Endothelial cell of umbilical vein (primary cell): ENCODE measurements at regions not wholly inside any gene's neighbourhood (a gene's known extent, or its start where the extent isn't known, plus 50 kb on each side); places are given as distances from the start of the nearest gene placed in this dataset.

Experiments
- CTCF ChIP-seq, 2 donors: IDR thresholded peaks; 1 replicate in 1 of 2; 2 replicates in 1 of 2; pipeline ENCODE4 v1.5.1; 2011; ENCODE audit warnings: low read length in 2 of 2, mild to moderate bottlenecking in 2 of 2, moderate library complexity in 2 of 2, control low read depth in 1 of 2, inconsistent platforms in 1 of 2, low read depth in 1 of 2; ENCODE audit not compliant: insufficient read depth in 1 of 2; ENCODE audit errors: extremely low read depth in 1 of 2
- EZH2 ChIP-seq: IDR thresholded peaks from 2 replicates; pipeline ENCODE4 v1.6.1; 2012; ENCODE audit warnings: borderline replicate concordance, low read depth, mild to moderate bottlenecking, moderate library complexity, low read length, inconsistent platforms; ENCODE audit not compliant: severe bottlenecking
- FOS ChIP-seq: IDR thresholded peaks from 2 replicates; pipeline ENCODE4 v1.6.1; 2011; ENCODE audit warnings: mild to moderate bottlenecking, low read length, moderate library complexity, borderline replicate concordance; ENCODE audit not compliant: insufficient read depth
- JUN ChIP-seq: IDR thresholded peaks from 2 replicates; pipeline ENCODE4 v1.6.1; 2011; ENCODE audit warnings: borderline replicate concordance, low read depth; ENCODE audit not compliant: insufficient read length, insufficient read depth
- MAX ChIP-seq: IDR thresholded peaks from 2 replicates; pipeline ENCODE4 v1.6.1; 2011; ENCODE audit not compliant: insufficient read depth, insufficient read length
- POLR2A ChIP-seq: IDR thresholded peaks from 2 replicates; pipeline ENCODE4 v1.6.1; 2012; ENCODE audit warnings: low read depth, mild to moderate bottlenecking, control low read depth, low read length
- POLR2AphosphoS5 ChIP-seq: IDR thresholded peaks from 2 replicates; pipeline ENCODE4 v1.6.1; 2012; ENCODE audit warnings: low read depth, mild to moderate bottlenecking, control low read depth, low read length, moderate library complexity; ENCODE audit not compliant: insufficient read depth

GRCh38 chr1:55773211-55773940 lies 558.2 kb upstream of the USP24 start:
- TF ChIP-seq CTCF (IDR thresholded peaks at IDR 0.05; ENCODE audit: extremely low read depth in 1 of 2, insufficient read depth in 1 of 2, low read depth in 1 of 2, low read length in 2 of 2) (no peak), POLR2A (no peak), FOS (no peak), MAX (no peak), EZH2 (no peak), POLR2AphosphoS5 (no peak), JUN (no peak)
